H1 (cell line): ENCODE measurements at regions not wholly inside any gene's neighbourhood (a gene's known extent, or its start where the extent isn't known, plus 50 kb on each side); places are given as distances from the start of the nearest gene placed in this dataset.

Experiments
- BACH1 ChIP-seq: IDR thresholded peaks from 2 replicates; pipeline ENCODE4 v1.6.1; 2012; ENCODE audit warnings: low read length, improper control_type of control experiment
- BRCA1 ChIP-seq: IDR thresholded peaks from 2 replicates; pipeline ENCODE4 v1.6.1; 2012; ENCODE audit warnings: low read depth, low read length, improper control_type of control experiment
- EP300 ChIP-seq, 2 experiments: IDR thresholded peaks; 1 replicate in 1 of 2; 2 replicates in 1 of 2; pipeline ENCODE4 v1.6.1; 2011 to 2012; ENCODE audit warnings: low read depth in 2 of 2, low read length in 2 of 2, mild to moderate bottlenecking in 2 of 2, borderline replicate concordance in 1 of 2, inconsistent platforms in 1 of 2, moderate library complexity in 1 of 2
- JUN ChIP-seq: IDR thresholded peaks from 2 replicates; pipeline ENCODE4 v1.6.1; 2011; ENCODE audit warnings: low read depth, mild to moderate bottlenecking, improper control_type of control experiment, low read length
- SIN3A ChIP-seq, 2 experiments: IDR thresholded peaks in 1 of 2; conservative IDR thresholded peaks in 1 of 2; 2 replicates each; pipeline ENCODE4 v1.6.1; 2011 to 2012; ENCODE audit warnings: low read length in 2 of 2, improper control_type of control experiment in 1 of 2, low read depth in 1 of 2, mild to moderate bottlenecking in 1 of 2
- SP2 ChIP-seq: IDR thresholded peaks from 2 replicates; pipeline ENCODE4 v1.6.1; 2012; ENCODE audit warnings: mild to moderate bottlenecking, low read length, inconsistent platforms
- SP4 ChIP-seq: IDR thresholded peaks from 2 replicates; pipeline ENCODE4 v1.6.1; 2012; ENCODE audit warnings: low read length, inconsistent platforms
- TEAD4 ChIP-seq: IDR thresholded peaks from 2 replicates; pipeline ENCODE4 v1.6.1; 2012; ENCODE audit warnings: low read depth, low read length, inconsistent platforms, mixed read lengths
- YY1 ChIP-seq: IDR thresholded peaks from 2 replicates; pipeline ENCODE4 v1.6.1; 2011; ENCODE audit warnings: low read depth, mild to moderate bottlenecking, low read length
- TF ChIP-seq, protein P1 (sequence below): fragments of 300-600 bp; sonication (generic); IDR thresholded peaks from 2 replicates; pipeline ENCODE4 v1.7.1; 2012; ENCODE audit warnings: low read length, moderate library complexity, mild to moderate bottlenecking, inconsistent platforms; ENCODE audit not compliant: insufficient replicate concordance

DNA sequence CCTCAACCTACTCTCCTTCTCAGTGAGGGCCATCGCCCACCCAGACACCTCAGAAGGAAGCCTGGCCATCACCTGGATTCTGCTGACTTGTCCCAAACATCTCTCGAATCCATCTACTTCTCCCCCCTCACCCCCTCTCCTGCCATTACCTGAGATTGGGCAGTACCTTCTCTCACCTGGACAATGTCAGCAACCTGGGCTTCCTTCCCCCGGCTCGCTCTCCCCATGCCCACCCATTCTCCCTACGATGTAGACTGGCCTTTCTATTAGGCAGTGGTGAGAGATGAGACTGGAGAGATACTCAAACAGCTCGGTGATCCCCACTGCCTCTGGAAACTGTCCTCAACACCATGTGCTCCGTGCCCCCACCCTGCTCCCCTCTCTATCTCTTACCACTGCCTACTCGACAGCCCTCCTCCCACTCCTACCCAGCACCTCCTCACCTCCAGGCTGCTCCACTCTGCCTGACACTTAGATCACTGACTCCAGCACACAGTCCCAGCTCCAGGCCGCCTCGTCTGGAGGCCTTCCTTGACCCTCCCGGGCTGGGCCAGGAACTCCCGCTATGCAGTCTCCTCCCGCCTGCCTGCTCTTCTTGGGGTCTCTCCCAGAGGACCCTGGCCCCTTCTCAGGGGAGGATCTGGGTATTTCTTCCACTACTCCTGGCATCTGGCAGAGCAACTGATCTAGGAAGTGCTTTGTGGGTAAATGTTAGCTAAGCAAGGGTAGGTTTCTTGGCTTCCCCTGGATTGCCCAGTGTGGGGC lies 235.8 kb upstream of the NLRP1 start (continued):
- TF ChIP-seq, protein P1, sequence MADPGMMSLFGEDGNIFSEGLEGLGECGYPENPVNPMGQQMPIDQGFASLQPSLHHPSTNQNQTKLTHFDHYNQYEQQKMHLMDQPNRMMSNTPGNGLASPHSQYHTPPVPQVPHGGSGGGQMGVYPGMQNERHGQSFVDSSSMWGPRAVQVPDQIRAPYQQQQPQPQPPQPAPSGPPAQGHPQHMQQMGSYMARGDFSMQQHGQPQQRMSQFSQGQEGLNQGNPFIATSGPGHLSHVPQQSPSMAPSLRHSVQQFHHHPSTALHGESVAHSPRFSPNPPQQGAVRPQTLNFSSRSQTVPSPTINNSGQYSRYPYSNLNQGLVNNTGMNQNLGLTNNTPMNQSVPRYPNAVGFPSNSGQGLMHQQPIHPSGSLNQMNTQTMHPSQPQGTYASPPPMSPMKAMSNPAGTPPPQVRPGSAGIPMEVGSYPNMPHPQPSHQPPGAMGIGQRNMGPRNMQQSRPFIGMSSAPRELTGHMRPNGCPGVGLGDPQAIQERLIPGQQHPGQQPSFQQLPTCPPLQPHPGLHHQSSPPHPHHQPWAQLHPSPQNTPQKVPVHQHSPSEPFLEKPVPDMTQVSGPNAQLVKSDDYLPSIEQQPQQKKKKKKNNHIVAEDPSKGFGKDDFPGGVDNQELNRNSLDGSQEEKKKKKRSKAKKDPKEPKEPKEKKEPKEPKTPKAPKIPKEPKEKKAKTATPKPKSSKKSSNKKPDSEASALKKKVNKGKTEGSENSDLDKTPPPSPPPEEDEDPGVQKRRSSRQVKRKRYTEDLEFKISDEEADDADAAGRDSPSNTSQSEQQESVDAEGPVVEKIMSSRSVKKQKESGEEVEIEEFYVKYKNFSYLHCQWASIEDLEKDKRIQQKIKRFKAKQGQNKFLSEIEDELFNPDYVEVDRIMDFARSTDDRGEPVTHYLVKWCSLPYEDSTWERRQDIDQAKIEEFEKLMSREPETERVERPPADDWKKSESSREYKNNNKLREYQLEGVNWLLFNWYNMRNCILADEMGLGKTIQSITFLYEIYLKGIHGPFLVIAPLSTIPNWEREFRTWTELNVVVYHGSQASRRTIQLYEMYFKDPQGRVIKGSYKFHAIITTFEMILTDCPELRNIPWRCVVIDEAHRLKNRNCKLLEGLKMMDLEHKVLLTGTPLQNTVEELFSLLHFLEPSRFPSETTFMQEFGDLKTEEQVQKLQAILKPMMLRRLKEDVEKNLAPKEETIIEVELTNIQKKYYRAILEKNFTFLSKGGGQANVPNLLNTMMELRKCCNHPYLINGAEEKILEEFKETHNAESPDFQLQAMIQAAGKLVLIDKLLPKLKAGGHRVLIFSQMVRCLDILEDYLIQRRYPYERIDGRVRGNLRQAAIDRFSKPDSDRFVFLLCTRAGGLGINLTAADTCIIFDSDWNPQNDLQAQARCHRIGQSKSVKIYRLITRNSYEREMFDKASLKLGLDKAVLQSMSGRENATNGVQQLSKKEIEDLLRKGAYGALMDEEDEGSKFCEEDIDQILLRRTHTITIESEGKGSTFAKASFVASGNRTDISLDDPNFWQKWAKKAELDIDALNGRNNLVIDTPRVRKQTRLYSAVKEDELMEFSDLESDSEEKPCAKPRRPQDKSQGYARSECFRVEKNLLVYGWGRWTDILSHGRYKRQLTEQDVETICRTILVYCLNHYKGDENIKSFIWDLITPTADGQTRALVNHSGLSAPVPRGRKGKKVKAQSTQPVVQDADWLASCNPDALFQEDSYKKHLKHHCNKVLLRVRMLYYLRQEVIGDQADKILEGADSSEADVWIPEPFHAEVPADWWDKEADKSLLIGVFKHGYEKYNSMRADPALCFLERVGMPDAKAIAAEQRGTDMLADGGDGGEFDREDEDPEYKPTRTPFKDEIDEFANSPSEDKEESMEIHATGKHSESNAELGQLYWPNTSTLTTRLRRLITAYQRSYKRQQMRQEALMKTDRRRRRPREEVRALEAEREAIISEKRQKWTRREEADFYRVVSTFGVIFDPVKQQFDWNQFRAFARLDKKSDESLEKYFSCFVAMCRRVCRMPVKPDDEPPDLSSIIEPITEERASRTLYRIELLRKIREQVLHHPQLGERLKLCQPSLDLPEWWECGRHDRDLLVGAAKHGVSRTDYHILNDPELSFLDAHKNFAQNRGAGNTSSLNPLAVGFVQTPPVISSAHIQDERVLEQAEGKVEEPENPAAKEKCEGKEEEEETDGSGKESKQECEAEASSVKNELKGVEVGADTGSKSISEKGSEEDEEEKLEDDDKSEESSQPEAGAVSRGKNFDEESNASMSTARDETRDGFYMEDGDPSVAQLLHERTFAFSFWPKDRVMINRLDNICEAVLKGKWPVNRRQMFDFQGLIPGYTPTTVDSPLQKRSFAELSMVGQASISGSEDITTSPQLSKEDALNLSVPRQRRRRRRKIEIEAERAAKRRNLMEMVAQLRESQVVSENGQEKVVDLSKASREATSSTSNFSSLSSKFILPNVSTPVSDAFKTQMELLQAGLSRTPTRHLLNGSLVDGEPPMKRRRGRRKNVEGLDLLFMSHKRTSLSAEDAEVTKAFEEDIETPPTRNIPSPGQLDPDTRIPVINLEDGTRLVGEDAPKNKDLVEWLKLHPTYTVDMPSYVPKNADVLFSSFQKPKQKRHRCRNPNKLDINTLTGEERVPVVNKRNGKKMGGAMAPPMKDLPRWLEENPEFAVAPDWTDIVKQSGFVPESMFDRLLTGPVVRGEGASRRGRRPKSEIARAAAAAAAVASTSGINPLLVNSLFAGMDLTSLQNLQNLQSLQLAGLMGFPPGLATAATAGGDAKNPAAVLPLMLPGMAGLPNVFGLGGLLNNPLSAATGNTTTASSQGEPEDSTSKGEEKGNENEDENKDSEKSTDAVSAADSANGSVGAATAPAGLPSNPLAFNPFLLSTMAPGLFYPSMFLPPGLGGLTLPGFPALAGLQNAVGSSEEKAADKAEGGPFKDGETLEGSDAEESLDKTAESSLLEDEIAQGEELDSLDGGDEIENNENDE, result no peak
- TF ChIP-seq JUN (no peak), SIN3A (conservative IDR thresholded peaks at IDR 0.05 in 1 of 2, IDR thresholded peaks at IDR 0.05 in 1 of 2; ENCODE audit: low read depth in 1 of 2, low read length in 2 of 2) (no peak), BACH1 (no peak), SP2 (no peak), YY1 (no peak), BRCA1 (no peak), SP4 (no peak), EP300 (IDR thresholded peaks at IDR 0.05; ENCODE audit: borderline replicate concordance in 1 of 2, low read depth in 2 of 2, low read length in 2 of 2) (no peak), TEAD4 (no peak)
- TF ChIP-seq, all 59 proteins: peak for 0
